ENCODE measurements at regions not wholly inside any gene's neighbourhood (a gene's known extent, or its start where the extent isn't known, plus 50 kb on each side); places are given as distances from the start of the nearest gene placed in this dataset.

- peaks cover 1% of the 10 kb centered on the region for H3K9me3 Mint-ChIP-seq
- no peak overlapping the region for H3K4me3 Mint-ChIP-seq
- H3K36me3 Mint-ChIP-seq (ENCODE audit: low read depth), result no peaks in the 10 kb centered on the region
- peaks cover 38% of the 10 kb centered on the region for H3K27me3 Mint-ChIP-seq (ENCODE audit: low read depth)
- H3K27ac Mint-ChIP-seq, result no peak overlapping the region
- H3K4me1 Mint-ChIP-seq (ENCODE audit: low read depth), result peaks cover 5% of the 10 kb centered on the region
Measured at GRCh38 chr6:41424370-41425058, 89.1 kb downstream of the NCR2 start.

DNA sequence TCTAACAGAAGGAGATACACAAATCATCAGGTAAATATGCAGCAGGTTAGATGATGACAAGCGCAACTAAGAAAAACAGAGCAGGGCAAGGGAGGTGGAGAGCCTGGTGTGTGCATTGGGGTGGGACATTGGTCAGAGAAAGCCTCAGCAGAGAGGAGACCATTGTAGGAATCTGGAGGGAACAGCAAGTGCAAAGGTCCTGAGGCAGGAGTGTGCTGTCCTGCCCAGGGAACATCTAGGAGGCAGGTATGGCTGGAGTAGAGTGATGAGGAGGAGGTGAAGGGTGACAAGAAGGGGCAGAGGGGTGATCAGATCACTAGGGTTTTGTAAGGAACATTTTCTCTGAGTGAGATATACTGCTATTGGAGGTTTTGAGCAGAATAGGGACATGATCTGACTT is 90.1 kb downstream of the NCR2 start:
- Mint-ChIP-seq H3K27me3 (ENCODE audit: low read depth) (peaks cover 41% of the 10 kb centered on the region), H3K4me1 (ENCODE audit: low read depth) (peaks cover 7% of the 10 kb centered on the region), H3K36me3 (ENCODE audit: low read depth) (no peaks in the 10 kb centered on the region), H3K4me3 (no peak overlapping the region), H3K9me3 (no peaks in the 10 kb centered on the region), H3K27ac (no peak overlapping the region)

DNA sequence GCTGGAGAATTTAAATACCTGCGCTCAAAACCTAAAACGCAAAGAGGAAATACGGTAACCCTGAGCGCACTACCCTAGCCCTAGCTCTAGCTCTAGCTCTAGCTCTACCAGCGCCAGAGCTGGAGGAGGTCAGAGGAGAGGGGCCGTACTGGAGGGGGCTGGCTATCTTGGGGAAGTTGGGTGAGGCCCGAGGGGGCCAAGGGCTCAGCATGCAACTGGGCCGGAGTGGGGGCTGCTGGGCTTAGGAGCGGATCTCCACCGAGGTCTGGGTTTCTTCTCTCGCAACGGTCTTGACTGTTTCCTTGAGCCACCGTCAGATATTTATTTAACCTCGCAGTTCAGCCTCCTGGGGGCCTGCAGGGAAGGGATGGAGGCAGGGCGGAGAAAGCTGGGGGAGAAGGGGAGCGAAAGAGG is 91.0 kb downstream of the NCR2 start:
- Mint-ChIP-seq H3K27me3 (ENCODE audit: low read depth) (peaks cover 44% of the 10 kb centered on the region), H3K36me3 (ENCODE audit: low read depth) (no peaks in the 10 kb centered on the region), H3K4me1 (ENCODE audit: low read depth) (peaks cover 7% of the 10 kb centered on the region), H3K4me3 (no peak overlapping the region), H3K9me3 (no peaks in the 10 kb centered on the region), H3K27ac (no peak overlapping the region)

- peaks cover 7% of the 10 kb centered on the region for H3K4me1 Mint-ChIP-seq (ENCODE audit: low read depth)
- no peaks in the 10 kb centered on the region for H3K36me3 Mint-ChIP-seq (ENCODE audit: low read depth)
- no peak overlapping the region for H3K4me3 Mint-ChIP-seq
- peaks cover 41% of the 10 kb centered on the region for H3K27me3 Mint-ChIP-seq (ENCODE audit: low read depth)
- H3K9me3 Mint-ChIP-seq, result no peaks in the 10 kb centered on the region
- H3K27ac Mint-ChIP-seq, result no peak overlapping the region
Measured at GRCh38 chr6:41426888-41427641, 91.7 kb downstream of the NCR2 start.

DNA sequence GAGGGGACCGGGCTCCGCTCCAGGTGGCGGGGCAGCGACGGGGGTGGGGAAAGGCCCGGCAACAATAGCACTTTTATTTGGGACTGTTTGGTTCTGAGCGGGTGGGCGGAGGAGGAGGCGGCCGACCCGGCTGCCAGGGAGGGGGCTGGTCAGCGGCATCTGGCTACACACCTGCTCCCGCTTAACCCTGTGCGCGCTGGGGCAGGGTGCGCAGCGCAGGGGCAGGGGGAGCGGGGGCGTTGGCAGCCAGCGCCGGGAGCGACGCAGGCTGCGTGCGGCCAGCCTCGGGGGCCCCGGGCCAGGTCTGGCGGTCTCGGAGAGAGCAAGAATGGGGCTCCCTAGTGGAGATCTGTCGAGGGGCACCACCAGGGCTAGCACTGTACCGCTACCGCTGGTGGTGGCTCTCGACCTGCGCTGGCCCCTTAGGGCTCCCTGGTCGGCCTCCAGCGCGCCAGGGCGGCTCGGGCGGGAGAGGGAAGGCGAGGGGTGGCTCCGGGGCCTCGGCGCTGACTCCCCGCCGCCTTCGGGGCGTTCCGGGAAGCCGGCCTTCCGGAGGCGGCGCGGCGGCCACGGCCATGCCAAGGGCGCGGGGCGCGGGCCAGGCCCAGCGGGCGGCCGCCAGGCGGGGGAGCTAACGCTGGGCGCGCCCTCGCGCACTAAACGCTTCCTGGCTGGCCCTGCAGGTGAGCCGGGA is 92.4 kb downstream of the NCR2 start:
- Mint-ChIP-seq H3K9me3 (no peaks in the 10 kb centered on the region), H3K36me3 (ENCODE audit: low read depth) (no peaks in the 10 kb centered on the region), H3K4me1 (ENCODE audit: low read depth) (peaks cover 7% of the 10 kb centered on the region), H3K4me3 (no peak overlapping the region), H3K27ac (no peak overlapping the region), H3K27me3 (ENCODE audit: low read depth) (peaks cover 42% of the 10 kb centered on the region)

GRCh38 chr6:41428336-41428995 is 93.1 kb downstream of the NCR2 start:
- H3K4me3 Mint-ChIP-seq, result peak overlapping the region; percentile 38
- H3K36me3 Mint-ChIP-seq (ENCODE audit: low read depth), result no peaks in the 10 kb centered on the region
- no peak overlapping the region for H3K27ac Mint-ChIP-seq
- no peaks in the 10 kb centered on the region for H3K9me3 Mint-ChIP-seq
- H3K4me1 Mint-ChIP-seq (ENCODE audit: low read depth), result peaks cover 7% of the 10 kb centered on the region
- peaks cover 39% of the 10 kb centered on the region for H3K27me3 Mint-ChIP-seq (ENCODE audit: low read depth)

GRCh38 chr6:41428996-41429421 is 93.6 kb downstream of the NCR2 start:
- Mint-ChIP-seq H3K27me3 (ENCODE audit: low read depth) (peaks cover 37% of the 10 kb centered on the region), H3K27ac (no peak overlapping the region), H3K4me3 (peak overlapping the region; percentile 38), H3K9me3 (no peaks in the 10 kb centered on the region), H3K36me3 (ENCODE audit: low read depth) (no peaks in the 10 kb centered on the region), H3K4me1 (ENCODE audit: low read depth) (peaks cover 7% of the 10 kb centered on the region)

DNA sequence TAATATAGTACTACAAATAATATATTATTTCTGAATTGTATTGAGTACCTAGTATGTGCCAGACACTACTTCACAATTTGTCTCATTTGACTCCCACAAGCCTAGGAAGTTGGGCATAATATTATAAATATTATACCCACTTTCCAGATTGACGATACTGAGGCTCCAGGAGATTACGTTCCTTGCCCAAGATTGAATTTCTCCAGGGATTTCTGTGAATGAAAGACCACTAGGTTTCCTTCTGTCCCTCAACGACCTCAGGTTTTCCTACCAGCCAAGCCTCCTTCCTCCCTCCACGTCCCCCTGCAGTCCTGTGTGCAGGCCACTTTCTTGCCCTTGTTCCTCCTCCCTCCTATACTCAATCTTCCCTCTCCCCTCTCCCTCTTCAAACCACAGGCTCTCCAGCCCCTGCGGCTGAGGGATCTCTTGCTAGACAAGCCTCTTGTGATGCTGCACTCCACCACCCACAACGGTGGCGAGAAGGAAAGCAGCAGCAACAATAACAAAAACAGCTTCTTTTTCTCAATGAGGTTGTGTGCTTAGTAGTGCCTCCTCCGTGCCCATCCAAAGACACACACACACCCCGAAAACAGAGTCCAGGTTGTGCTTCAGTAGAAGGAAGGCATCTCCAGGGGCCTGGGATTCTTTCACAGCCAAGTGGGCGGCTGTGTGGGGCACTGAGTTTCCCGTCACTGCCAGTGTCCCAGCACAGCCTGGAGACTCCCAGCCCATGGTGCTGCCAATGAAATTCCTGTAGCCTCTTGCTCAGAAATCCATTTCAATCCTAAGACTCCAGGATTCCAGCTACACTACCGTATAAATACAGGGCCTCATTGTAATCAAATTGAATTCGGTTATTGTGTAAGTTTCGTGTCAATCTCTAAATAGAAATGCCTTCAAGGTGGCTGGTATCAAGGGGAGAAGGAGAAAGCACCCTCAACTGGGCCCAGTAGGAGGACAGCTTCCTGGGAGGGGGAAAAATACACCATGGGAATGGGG is 94.4 kb downstream of the NCR2 start:
- no peaks in the 10 kb centered on the region for H3K36me3 Mint-ChIP-seq (ENCODE audit: low read depth)
- no peak overlapping the region for H3K27ac Mint-ChIP-seq
- H3K9me3 Mint-ChIP-seq, result no peaks in the 10 kb centered on the region
- peaks cover 39% of the 10 kb centered on the region for H3K27me3 Mint-ChIP-seq (ENCODE audit: low read depth)
- H3K4me1 Mint-ChIP-seq (ENCODE audit: low read depth), result peaks cover 7% of the 10 kb centered on the region
- H3K4me3 Mint-ChIP-seq, result no peak overlapping the region

DNA sequence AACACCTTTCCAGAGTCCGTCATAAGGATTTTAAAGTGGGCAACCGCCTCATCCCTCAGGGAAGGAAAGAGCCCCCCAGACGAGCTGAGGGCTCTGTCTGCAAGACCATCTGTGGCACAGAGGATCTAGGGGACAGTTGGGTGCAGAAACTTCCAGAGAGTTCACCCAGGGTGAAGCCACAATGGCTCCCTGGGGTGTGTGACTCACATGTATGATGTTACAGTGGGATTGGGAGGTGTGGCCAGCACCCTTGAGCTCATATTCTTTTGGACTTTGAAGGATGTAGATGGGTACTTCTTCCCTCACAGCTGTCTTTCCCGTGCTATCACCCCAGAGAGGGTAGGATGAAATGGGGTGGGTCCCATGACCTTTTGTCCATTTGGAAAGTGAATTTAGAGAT is 95.5 kb downstream of the NCR2 start:
- peaks cover 7% of the 10 kb centered on the region for H3K4me1 Mint-ChIP-seq (ENCODE audit: low read depth)
- H3K9me3 Mint-ChIP-seq, result no peaks in the 10 kb centered on the region
- H3K27ac Mint-ChIP-seq, result no peak overlapping the region
- no peaks in the 10 kb centered on the region for H3K36me3 Mint-ChIP-seq (ENCODE audit: low read depth)
- no peak overlapping the region for H3K4me3 Mint-ChIP-seq
- H3K27me3 Mint-ChIP-seq (ENCODE audit: low read depth), result peaks cover 47% of the 10 kb centered on the region

DNA sequence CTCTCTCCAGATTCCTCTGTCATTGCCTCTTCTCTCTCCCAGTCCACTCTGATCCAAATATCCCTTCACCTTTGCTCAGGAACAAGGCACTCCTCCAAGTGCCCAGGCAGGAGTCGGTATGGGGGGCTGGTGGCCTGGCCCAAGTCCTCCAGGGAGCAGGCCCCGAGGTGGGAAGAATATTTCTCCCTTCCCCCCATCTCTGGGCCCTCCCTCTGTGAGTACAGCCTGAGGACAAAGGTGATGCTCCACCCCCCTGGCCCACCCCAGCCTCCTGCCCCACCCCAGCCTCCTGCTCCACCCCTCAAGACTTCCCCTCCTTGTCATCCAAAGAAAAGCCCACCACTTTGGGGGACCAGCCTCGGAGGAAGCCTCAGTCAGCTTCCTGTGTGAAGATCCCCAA is 96.9 kb downstream of the NCR2 start:
- Mint-ChIP-seq H3K9me3 (no peaks in the 10 kb centered on the region), H3K4me3 (no peak overlapping the region), H3K4me1 (ENCODE audit: low read depth) (peaks cover 5% of the 10 kb centered on the region), H3K36me3 (ENCODE audit: low read depth) (no peaks in the 10 kb centered on the region), H3K27me3 (ENCODE audit: low read depth) (peaks cover 57% of the 10 kb centered on the region), H3K27ac (no peak overlapping the region)

GRCh38 chr6:41434803-41435481 is 99.5 kb downstream of the NCR2 start:
- H3K27ac Mint-ChIP-seq, result no peak overlapping the region
- peaks cover 63% of the 10 kb centered on the region for H3K27me3 Mint-ChIP-seq (ENCODE audit: low read depth)
- H3K4me1 Mint-ChIP-seq (ENCODE audit: low read depth), result peaks cover 12% of the 10 kb centered on the region
- H3K36me3 Mint-ChIP-seq (ENCODE audit: low read depth), result no peaks in the 10 kb centered on the region
- H3K9me3 Mint-ChIP-seq, result no peaks in the 10 kb centered on the region
- no peak overlapping the region for H3K4me3 Mint-ChIP-seq

- Mint-ChIP-seq H3K4me1 (ENCODE audit: low read depth) (peaks cover 34% of the 10 kb centered on the region), H3K36me3 (ENCODE audit: low read depth) (no peaks in the 10 kb centered on the region), H3K27ac (no peak overlapping the region), H3K27me3 (ENCODE audit: low read depth) (peaks cover 56% of the 10 kb centered on the region), H3K4me3 (no peak overlapping the region), H3K9me3 (no peaks in the 10 kb centered on the region)
Measured at GRCh38 chr6:41437604-41438003, 102.2 kb downstream of the NCR2 start.

- Mint-ChIP-seq H3K4me3 (no peak overlapping the region), H3K4me1 (ENCODE audit: low read depth) (peaks cover 35% of the 10 kb centered on the region)
Measured at GRCh38 chr6:41438746-41439145, 103.3 kb downstream of the NCR2 start.

More at GRCh38 chr6:41438746-41439145, 103.3 kb downstream of the NCR2 start:
- H3K36me3 Mint-ChIP-seq (ENCODE audit: low read depth), result no peaks in the 10 kb centered on the region
- no peaks in the 10 kb centered on the region for H3K9me3 Mint-ChIP-seq
- peaks cover 52% of the 10 kb centered on the region for H3K27me3 Mint-ChIP-seq (ENCODE audit: low read depth)
- no peak overlapping the region for H3K27ac Mint-ChIP-seq
